HepG2 (cell line): ENCODE measurements at regions not wholly inside any gene's neighbourhood (a gene's known extent, or its start where the extent isn't known, plus 50 kb on each side); places are given as distances from the start of the nearest gene placed in this dataset.

Experiments used
- BRCA1 ChIP-seq: sonication (generic); formaldehyde crosslinking; IDR thresholded peaks from 2 replicates; pipeline ENCODE4 v1.4.0; 2020; ENCODE audit warnings: missing genetic modification reagents
- DZIP1 ChIP-seq: sonication (generic); formaldehyde crosslinking; IDR thresholded peaks from 2 replicates; pipeline ENCODE4 v1.5.0; 2020; ENCODE audit warnings: mild to moderate bottlenecking, missing genetic modification reagents
- GATAD1 ChIP-seq: IDR thresholded peaks from 2 replicates; pipeline ENCODE4 v1.6.1; 2016; ENCODE audit warnings: missing genetic modification reagents, missing compliant biosample characterization
- KDM4B ChIP-seq: sonication (generic); formaldehyde crosslinking; IDR thresholded peaks from 2 replicates; pipeline ENCODE4 v1.4.0; 2020; ENCODE audit warnings: missing genetic modification reagents
- MED13 ChIP-seq: sonication (generic); formaldehyde crosslinking; IDR thresholded peaks from 2 replicates; pipeline ENCODE4 v1.5.0; 2020; ENCODE audit warnings: missing genetic modification reagents
- PITX1 ChIP-seq: sonication (generic); formaldehyde crosslinking; IDR thresholded peaks from 2 replicates; pipeline ENCODE4 v1.5.1; 2020; ENCODE audit warnings: mild to moderate bottlenecking, missing genetic modification reagents
- TFE3 ChIP-seq: IDR thresholded peaks from 2 replicates; pipeline ENCODE4 v1.6.1; 2016
- ZBED4 ChIP-seq: sonication (generic); formaldehyde crosslinking; IDR thresholded peaks from 2 replicates; pipeline ENCODE4 v1.4.0; 2020; ENCODE audit warnings: missing genetic modification reagents, borderline replicate concordance
- ZKSCAN1 ChIP-seq: fragments of 150-350 bp; IDR thresholded peaks from 2 replicates; pipeline ENCODE4 v1.6.1; 2014; ENCODE audit warnings: low read length
- ZNF121 ChIP-seq: sonication (generic); formaldehyde crosslinking; IDR thresholded peaks from 2 replicates; pipeline ENCODE4 v1.5.0; 2020; ENCODE audit warnings: mild to moderate bottlenecking, missing genetic modification reagents
- ZNF263 ChIP-seq: sonication (generic); formaldehyde crosslinking; IDR thresholded peaks from 2 replicates; pipeline ENCODE4 v1.4.0; 2020; ENCODE audit warnings: missing genetic modification reagents
- ZNF350 ChIP-seq: sonication (generic); formaldehyde crosslinking; IDR thresholded peaks from 2 replicates; pipeline ENCODE4 v1.4.0; 2020; ENCODE audit warnings: mild to moderate bottlenecking, low read depth, missing genetic modification reagents, borderline replicate concordance
- ZNF597 ChIP-seq: sonication (generic); formaldehyde crosslinking; IDR thresholded peaks from 2 replicates; pipeline ENCODE4 v1.5.0; 2020; ENCODE audit warnings: missing genetic modification reagents
- TF ChIP-seq, protein P1 (sequence below): sonication (generic); formaldehyde crosslinking; conservative IDR thresholded peaks from 2 replicates; pipeline ENCODE4 v1.8.1; 2023; ENCODE audit warnings: missing genetic modification reagents
- TF ChIP-seq, protein P2 (sequence below): sonication (generic); formaldehyde crosslinking; IDR thresholded peaks from 2 replicates; pipeline ENCODE4 v1.5.1; 2020; ENCODE audit warnings: missing genetic modification reagents, mild to moderate bottlenecking, borderline replicate concordance

GRCh38 chr10:78551184-78552005 is 517.4 kb upstream of the ZMIZ1 start (continued):
- TF ChIP-seq KDM4B (CRISPR knock-in tag) (no peak), ZKSCAN1 (peak; percentile 29; the same call in 1 of the 2 replicates), GATAD1 (CRISPR knock-in tag) (no peak; the same call in 1 of the 2 replicates), PITX1 (CRISPR knock-in tag) (0 out of 2 replicates have a peak, but pooled peaks have one; percentile 7), ZNF121 (CRISPR knock-in tag) (no peak), ZBED4 (CRISPR knock-in tag) (no peak), ZNF350 (no peak), ZNF597 (no peak), DZIP1 (CRISPR knock-in tag) (no peak), MED13 (CRISPR knock-in tag) (0 out of 2 replicates have a peak, but pooled peaks have one; percentile 14), ZNF263 (CRISPR knock-in tag) (no peak), BRCA1 (CRISPR knock-in tag) (no peak), TFE3 (CRISPR knock-in tag) (no peak; the same call in 1 of the 2 replicates)
- TF ChIP-seq, protein P1, sequence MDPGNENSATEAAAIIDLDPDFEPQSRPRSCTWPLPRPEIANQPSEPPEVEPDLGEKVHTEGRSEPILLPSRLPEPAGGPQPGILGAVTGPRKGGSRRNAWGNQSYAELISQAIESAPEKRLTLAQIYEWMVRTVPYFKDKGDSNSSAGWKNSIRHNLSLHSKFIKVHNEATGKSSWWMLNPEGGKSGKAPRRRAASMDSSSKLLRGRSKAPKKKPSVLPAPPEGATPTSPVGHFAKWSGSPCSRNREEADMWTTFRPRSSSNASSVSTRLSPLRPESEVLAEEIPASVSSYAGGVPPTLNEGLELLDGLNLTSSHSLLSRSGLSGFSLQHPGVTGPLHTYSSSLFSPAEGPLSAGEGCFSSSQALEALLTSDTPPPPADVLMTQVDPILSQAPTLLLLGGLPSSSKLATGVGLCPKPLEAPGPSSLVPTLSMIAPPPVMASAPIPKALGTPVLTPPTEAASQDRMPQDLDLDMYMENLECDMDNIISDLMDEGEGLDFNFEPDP (CRISPR knock-in tag) = 0 out of 2 replicates have a peak, but pooled peaks have one; percentile 20
- TF ChIP-seq, protein P2, sequence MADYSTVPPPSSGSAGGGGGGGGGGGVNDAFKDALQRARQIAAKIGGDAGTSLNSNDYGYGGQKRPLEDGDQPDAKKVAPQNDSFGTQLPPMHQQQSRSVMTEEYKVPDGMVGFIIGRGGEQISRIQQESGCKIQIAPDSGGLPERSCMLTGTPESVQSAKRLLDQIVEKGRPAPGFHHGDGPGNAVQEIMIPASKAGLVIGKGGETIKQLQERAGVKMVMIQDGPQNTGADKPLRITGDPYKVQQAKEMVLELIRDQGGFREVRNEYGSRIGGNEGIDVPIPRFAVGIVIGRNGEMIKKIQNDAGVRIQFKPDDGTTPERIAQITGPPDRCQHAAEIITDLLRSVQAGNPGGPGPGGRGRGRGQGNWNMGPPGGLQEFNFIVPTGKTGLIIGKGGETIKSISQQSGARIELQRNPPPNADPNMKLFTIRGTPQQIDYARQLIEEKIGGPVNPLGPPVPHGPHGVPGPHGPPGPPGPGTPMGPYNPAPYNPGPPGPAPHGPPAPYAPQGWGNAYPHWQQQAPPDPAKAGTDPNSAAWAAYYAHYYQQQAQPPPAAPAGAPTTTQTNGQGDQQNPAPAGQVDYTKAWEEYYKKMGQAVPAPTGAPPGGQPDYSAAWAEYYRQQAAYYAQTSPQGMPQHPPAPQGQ (CRISPR knock-in tag) = no peak
